Smooth muscle cell (in vitro differentiated cells): ENCODE measurements at regions not wholly inside any gene's neighbourhood (a gene's known extent, or its start where the extent isn't known, plus 50 kb on each side); places are given as distances from the start of the nearest gene placed in this dataset.

Experiments
- DNase-seq: peaks from one replicate; lab custom pipeline; 2025; ENCODE audit not compliant: unreplicated experiment; lab: John Stamatoyannopoulos, UW
- H2AFZ ChIP-seq: fragments of 200-600 bp; sonication (generic); 2 replicates; pipeline ENCODE4 v1.6.0; 2016; ENCODE audit warnings: antibody characterized with exemption, low read depth, mild to moderate bottlenecking
- H3F3A ChIP-seq: fragments of 200-600 bp; sonication (generic); 2 replicates; pipeline ENCODE4 v1.6.0; 2017; ENCODE audit warnings: antibody characterized with exemption, low read depth
- H3K27ac ChIP-seq: fragments of 200-600 bp; sonication (generic); 2 replicates; pipeline ENCODE4 v1.5.1; 2016; ENCODE audit warnings: low read depth, mild to moderate bottlenecking
- H3K27me3 ChIP-seq: fragments of 200-600 bp; sonication (generic); 2 replicates; pipeline ENCODE4 v1.6.1; 2016; ENCODE audit warnings: low read depth, mild to moderate bottlenecking
- H3K36me3 ChIP-seq: fragments of 200-600 bp; sonication (generic); 2 replicates; pipeline ENCODE4 v1.5.1; 2016; ENCODE audit warnings: low read depth
- H3K4me1 ChIP-seq: fragments of 200-600 bp; sonication (generic); 2 replicates; pipeline ENCODE4 v1.5.1; 2016; ENCODE audit warnings: low read depth
- H3K4me2 ChIP-seq: fragments of 200-600 bp; sonication (generic); 2 replicates; pipeline ENCODE4 v1.6.0; 2016; ENCODE audit warnings: mild to moderate bottlenecking
- H3K4me3 ChIP-seq: fragments of 200-600 bp; sonication (generic); 2 replicates; pipeline ENCODE4 v1.5.1; 2016; ENCODE audit warnings: mild to moderate bottlenecking
- H3K79me2 ChIP-seq: fragments of 200-600 bp; sonication (generic); 2 replicates; pipeline ENCODE4 v1.6.0; 2016; ENCODE audit warnings: low read depth, mild to moderate bottlenecking
- H3K9ac ChIP-seq: fragments of 200-600 bp; sonication (generic); 2 replicates; pipeline ENCODE4 v1.6.0; 2016; ENCODE audit warnings: low read depth
- H3K9me3 ChIP-seq: fragments of 200-600 bp; sonication (generic); replicated peaks from 2 replicates; pipeline ENCODE4 v1.5.1; 2016; ENCODE audit warnings: low read depth
- H4K20me1 ChIP-seq: fragments of 200-600 bp; sonication (generic); 2 replicates; pipeline ENCODE4 v1.6.0; 2016; ENCODE audit warnings: low read depth
- CTCF ChIP-seq: fragments of 200-600 bp; sonication (generic); IDR thresholded peaks from 2 replicates; pipeline ENCODE4 v1.5.1; 2017; ENCODE audit warnings: borderline replicate concordance, mild to moderate bottlenecking, antibody characterized with exemption; ENCODE audit not compliant: insufficient read depth, poor library complexity, severe bottlenecking
- WGBS: methylation state at CpG from one replicate; pipeline ENCODE4 v1.1.7; 2016; ENCODE audit warnings: low lambda C conversion rate; 5-methylcytosine and 5-hydroxymethylcytosine counted together

- no peak overlapping the region for H3K4me2 ChIP-seq
- H2AFZ ChIP-seq, result no peak overlapping the region
- no peaks in the 10 kb centered on the region for H4K20me1 ChIP-seq
- TF ChIP-seq CTCF, result no peak
- H3K9me3 ChIP-seq, result no peaks in the 10 kb centered on the region
- no peak for DNase-seq
- H3K9ac ChIP-seq, result no peak overlapping the region
- H3K4me1 ChIP-seq, result no peaks in the 10 kb centered on the region
- H3K4me3 ChIP-seq, result no peak overlapping the region
- no peak overlapping the region for H3K27ac ChIP-seq
- no peaks in the 10 kb centered on the region for H3F3A ChIP-seq
- H3K27me3 ChIP-seq, result no peaks in the 10 kb centered on the region
- no peaks in the 10 kb centered on the region for H3K79me2 ChIP-seq
- H3K36me3 ChIP-seq, result no peaks in the 10 kb centered on the region
Observed at GRCh38 chr7:123289200-123289599, 89.4 kb upstream of the SLC13A1 start.

GRCh38 chr7:123285076-123285700 is 85.4 kb upstream of the SLC13A1 start:
- no peak for TF ChIP-seq CTCF
- H3K9ac ChIP-seq, result no peak overlapping the region
- 65% methylated on average over 7 of the region's 7 CpGs for WGBS

GRCh38 chr7:123283373-123283772 is 83.6 kb upstream of the SLC13A1 start:
- Histone ChIP-seq H3K4me1 (no peaks in the 10 kb centered on the region), H4K20me1 (no peaks in the 10 kb centered on the region), H2AFZ (no peak overlapping the region), H3K9ac (no peak overlapping the region), H3K27me3 (no peaks in the 10 kb centered on the region), H3K4me2 (no peak overlapping the region), H3K4me3 (no peak overlapping the region), H3K27ac (no peak overlapping the region), H3K36me3 (no peaks in the 10 kb centered on the region), H3K79me2 (no peaks in the 10 kb centered on the region), H3F3A (no peaks in the 10 kb centered on the region), H3K9me3 (no peaks in the 10 kb centered on the region)
- DNase-seq, result no peak
- 68% methylated on average over 1 of the region's 1 CpG for WGBS
- no peak for TF ChIP-seq CTCF

More at GRCh38 chr7:123285076-123285700, 85.4 kb upstream of the SLC13A1 start:
- no peak overlapping the region for H3K27ac ChIP-seq
- H3K4me1 ChIP-seq, result no peaks in the 10 kb centered on the region
- H3K4me2 ChIP-seq, result no peak overlapping the region
- no peak overlapping the region for H2AFZ ChIP-seq
- H4K20me1 ChIP-seq, result no peaks in the 10 kb centered on the region
- H3K4me3 ChIP-seq, result no peak overlapping the region
- no peaks in the 10 kb centered on the region for H3K36me3 ChIP-seq
- H3K9me3 ChIP-seq, result no peaks in the 10 kb centered on the region
- no peak for DNase-seq
- no peaks in the 10 kb centered on the region for H3K27me3 ChIP-seq
- H3F3A ChIP-seq, result no peaks in the 10 kb centered on the region
- no peaks in the 10 kb centered on the region for H3K79me2 ChIP-seq

- Histone ChIP-seq H3K4me3 (no peak overlapping the region), H3K27me3 (no peaks in the 10 kb centered on the region), H3K36me3 (no peaks in the 10 kb centered on the region), H3K79me2 (no peaks in the 10 kb centered on the region), H3K27ac (peak overlapping the region; percentile 1), H3K9me3 (no peaks in the 10 kb centered on the region), H4K20me1 (no peaks in the 10 kb centered on the region), H3F3A (no peaks in the 10 kb centered on the region), H3K4me2 (peak overlapping the region; percentile 12), H3K9ac (no peak overlapping the region), H2AFZ (no peak overlapping the region), H3K4me1 (no peaks in the 10 kb centered on the region)
- no peak for TF ChIP-seq CTCF
- DNase-seq, result no peak
Observed at GRCh38 chr7:123282181-123282580, 82.4 kb upstream of the SLC13A1 start.
